ENCODE measurements at regions not wholly inside any gene's neighbourhood (a gene's known extent, or its start where the extent isn't known, plus 50 kb on each side); places are given as distances from the start of the nearest gene placed in this dataset.

- no peak overlapping the region for H3K4me3 Mint-ChIP-seq
- peaks cover 13% of the 10 kb centered on the region for H3K9me3 Mint-ChIP-seq
- 94 to 96% methylated on average over 8 to 16 of the region's 16 CpGs for WGBS, 2 experiments (ENCODE audit: insufficient coverage in 1 of 2, insufficient read length in 1 of 2)
- peak overlapping the region; percentile 21 for H3K27ac Mint-ChIP-seq
- no peak for DNase-seq
- H3K4me3 ChIP-seq (ENCODE audit: low read length): no peak overlapping the region
- peaks cover 19% of the 10 kb centered on the region for H3K4me1 ChIP-seq (ENCODE audit: control insufficient read depth, insufficient read depth, low read length)
- no peak overlapping the region for H3K9ac ChIP-seq (ENCODE audit: extremely low read depth, low read length, poor library complexity, severe bottlenecking)
- H3K9me3 ChIP-seq (ENCODE audit: control insufficient read depth, low read length): peaks cover 11% of the 10 kb centered on the region
- no peak for TF ChIP-seq CTCF (conservative IDR thresholded peaks at IDR 0.05)
- H3K27me3 Mint-ChIP-seq (ENCODE audit: insufficient read depth): peaks cover 2% of the 10 kb centered on the region
- no peaks in the 10 kb centered on the region for H3K36me3 ChIP-seq (ENCODE audit: control insufficient read depth, insufficient read depth, low read length)
- H3K27me3 ChIP-seq (ENCODE audit: control insufficient read depth, insufficient read depth, low read length, poor library complexity, severe bottlenecking): no peaks in the 10 kb centered on the region
- peaks cover 47% of the 10 kb centered on the region for H3K4me1 Mint-ChIP-seq
- no peak overlapping the region for H3K27ac ChIP-seq (ENCODE audit: low read depth, low read length)
- peaks cover 8% of the 10 kb centered on the region for H3K36me3 Mint-ChIP-seq (ENCODE audit: low read depth)
Measured at GRCh38 chr2:30336978-30337841, 105.9 kb downstream of the LBH start.

- WGBS, 2 experiments (ENCODE audit: insufficient coverage in 1 of 2, insufficient read length in 1 of 2): 91 to 92% methylated on average over 3 of the region's 3 CpGs
- peaks cover 3% of the 10 kb centered on the region for H3K27me3 Mint-ChIP-seq (ENCODE audit: insufficient read depth)
- H3K4me3 Mint-ChIP-seq: no peak overlapping the region
- H3K27me3 ChIP-seq (ENCODE audit: control insufficient read depth, insufficient read depth, low read length, poor library complexity, severe bottlenecking): no peaks in the 10 kb centered on the region
- peaks cover 24% of the 10 kb centered on the region for H3K9me3 ChIP-seq (ENCODE audit: control insufficient read depth, low read length)
- H3K9ac ChIP-seq (ENCODE audit: extremely low read depth, low read length, poor library complexity, severe bottlenecking): no peak overlapping the region
- no peaks in the 10 kb centered on the region for H3K36me3 ChIP-seq (ENCODE audit: control insufficient read depth, insufficient read depth, low read length)
- H3K4me1 ChIP-seq (ENCODE audit: control insufficient read depth, insufficient read depth, low read length): peaks cover 15% of the 10 kb centered on the region
- DNase-seq: no peak
- H3K27ac Mint-ChIP-seq: no peak overlapping the region
- peaks cover 26% of the 10 kb centered on the region for H3K9me3 Mint-ChIP-seq
- no peak for TF ChIP-seq CTCF (conservative IDR thresholded peaks at IDR 0.05)
- H3K36me3 Mint-ChIP-seq (ENCODE audit: low read depth): peaks cover 12% of the 10 kb centered on the region
- no peak overlapping the region for H3K27ac ChIP-seq (ENCODE audit: low read depth, low read length)
- H3K4me3 ChIP-seq (ENCODE audit: low read length): no peak overlapping the region
- peaks cover 38% of the 10 kb centered on the region for H3K4me1 Mint-ChIP-seq
Measured at GRCh38 chr2:30338475-30338874, 107.1 kb downstream of the LBH start.

GRCh38 chr2:30339071-30339470 lies 107.7 kb downstream of the LBH start:
- Mint-ChIP-seq H3K27me3 (ENCODE audit: insufficient read depth) (peaks cover 3% of the 10 kb centered on the region), H3K4me3 (no peak overlapping the region), H3K9me3 (peaks cover 32% of the 10 kb centered on the region), H3K36me3 (ENCODE audit: low read depth) (peaks cover 12% of the 10 kb centered on the region), H3K4me1 (peaks cover 32% of the 10 kb centered on the region), H3K27ac (no peak overlapping the region)
- Histone ChIP-seq H3K27me3 (ENCODE audit: control insufficient read depth, insufficient read depth, low read length, poor library complexity, severe bottlenecking) (no peaks in the 10 kb centered on the region), H3K9ac (ENCODE audit: extremely low read depth, low read length, poor library complexity, severe bottlenecking) (no peak overlapping the region), H3K27ac (ENCODE audit: low read depth, low read length) (no peak overlapping the region), H3K9me3 (ENCODE audit: control insufficient read depth, low read length) (peaks cover 30% of the 10 kb centered on the region), H3K4me1 (ENCODE audit: control insufficient read depth, insufficient read depth, low read length) (peaks cover 15% of the 10 kb centered on the region), H3K36me3 (ENCODE audit: control insufficient read depth, insufficient read depth, low read length) (no peaks in the 10 kb centered on the region), H3K4me3 (ENCODE audit: low read length) (no peak overlapping the region)
- DNase-seq: no peak
- WGBS, 2 experiments (ENCODE audit: insufficient coverage in 1 of 2, insufficient read length in 1 of 2): 92 to 98% methylated on average over 4 of the region's 4 CpGs
- no peak for TF ChIP-seq CTCF (conservative IDR thresholded peaks at IDR 0.05)

Data from endodermal cell (in vitro differentiated cells).